Tibial artery (tissue), 4 donors: ENCODE measurements at regions not wholly inside any gene's neighbourhood (a gene's known extent, or its start where the extent isn't known, plus 50 kb on each side); places are given as distances from the start of the nearest gene placed in this dataset.
A peak's percentile ranks its signal among the peaks of the same experiment; 100 is the strongest.

ENCODE experiments used
- DNase-seq, 2 donors: peaks; one replicate each; pipeline ENCODE4 v3.0.0-alpha.2; 2019
- H3K27ac ChIP-seq, 2 donors: fragments of 200-600 bp; sonication (generic) in 1 of 2; 1 replicate in 1 of 2; 2 replicates in 1 of 2; pipeline ENCODE4 v1.5.1; 2018 to 2019; ENCODE audit warnings: mild to moderate bottlenecking in 1 of 2
- H3K27me3 ChIP-seq, 2 donors: fragments of 200-600 bp; sonication (generic) in 1 of 2; one replicate each; pipeline versions ENCODE4 v1.5.1 to v1.6.0; 2016 to 2019
- H3K36me3 ChIP-seq, 3 donors: fragments of 200-600 bp; sonication (generic) in 2 of 3; one replicate each; pipeline ENCODE4 v1.5.1; 2016 to 2019; ENCODE audit warnings: mild to moderate bottlenecking in 2 of 3
- H3K4me1 ChIP-seq, 4 donors: fragments of 200-600 bp; sonication (generic) in 2 of 4; 1 replicate in 3 of 4; 2 replicates in 1 of 4; pipeline ENCODE4 v1.5.1; 2016 to 2019
- H3K4me3 ChIP-seq, 2 donors: fragments of 200-600 bp; sonication (generic) in 1 of 2; 1 replicate in 1 of 2; 2 replicates in 1 of 2; pipeline ENCODE4 v1.5.1; 2018 to 2019; ENCODE audit warnings: mild to moderate bottlenecking in 2 of 2
- H3K9me3 ChIP-seq, 3 donors: fragments of 200-600 bp; sonication (generic) in 1 of 3; one replicate each; pipeline ENCODE4 v1.5.1; 2016 to 2019
- CTCF ChIP-seq, 2 experiments: fragments of 200-600 bp in 1 of 2; fragments of 450-650 bp in 1 of 2; IDR thresholded peaks; one replicate each; pipeline ENCODE4 v1.5.1; 2017 to 2019; ENCODE audit warnings: antibody characterized with exemption in 2 of 2, mild to moderate bottlenecking in 1 of 2, moderate library complexity in 1 of 2
- intact Hi-C: fragments of 100-400 bp; cut with DNase I; formaldehyde crosslinking; loops from one replicate; pipeline ENCODE4 v1.15.0; 2023; ENCODE audit warnings: low total_unique reads

GRCh38 chr18:72672364-72673184 is 128.4 kb upstream of the CBLN2 start:
- peak; percentile 30 to 51 for TF ChIP-seq CTCF (IDR thresholded peaks at IDR 0.05)
- Histone ChIP-seq H3K4me1 (no peaks in the 10 kb centered on the region), H3K27ac (no peak overlapping the region), H3K4me3 (no peak overlapping the region), H3K27me3 (no peaks in the 10 kb centered on the region), H3K9me3 (no peaks in the 10 kb centered on the region), H3K36me3 (no peaks in the 10 kb centered on the region)
- intact Hi-C loops = no loop called here
- DNase-seq = no peak

GRCh38 chr18:72667932-72668331 is 123.8 kb upstream of the CBLN2 start:
- H3K27me3 ChIP-seq = no peaks in the 10 kb centered on the region
- intact Hi-C loops = no loop called here
- H3K4me3 ChIP-seq = no peak overlapping the region
- no peaks in the 10 kb centered on the region for H3K4me1 ChIP-seq
- TF ChIP-seq CTCF (IDR thresholded peaks at IDR 0.05) = no peak
- no peaks in the 10 kb centered on the region for H3K36me3 ChIP-seq
- no peaks in the 10 kb centered on the region for H3K9me3 ChIP-seq
- DNase-seq = no peak
- no peak overlapping the region for H3K27ac ChIP-seq

- no peak for DNase-seq
- no peak for TF ChIP-seq CTCF (IDR thresholded peaks at IDR 0.05)
- Histone ChIP-seq H3K9me3 (no peaks in the 10 kb centered on the region), H3K27ac (no peak overlapping the region), H3K36me3 (no peaks in the 10 kb centered on the region), H3K4me1 (no peaks in the 10 kb centered on the region), H3K27me3 (no peaks in the 10 kb centered on the region), H3K4me3 (no peak overlapping the region)
- intact Hi-C loops = no loop called here
These were observed 109.0 kb upstream of the CBLN2 start for GRCh38 chr18:72652990-72653593.

- H3K9me3 ChIP-seq = no peaks in the 10 kb centered on the region
- no peaks in the 10 kb centered on the region for H3K4me1 ChIP-seq
- H3K4me3 ChIP-seq = no peak overlapping the region
- no peaks in the 10 kb centered on the region for H3K36me3 ChIP-seq
- intact Hi-C loops = no loop called here
- H3K27me3 ChIP-seq = no peaks in the 10 kb centered on the region
- no peak overlapping the region for H3K27ac ChIP-seq
- no peak for DNase-seq
- TF ChIP-seq CTCF (IDR thresholded peaks at IDR 0.05) = no peak
These were observed 106.9 kb upstream of the CBLN2 start for GRCh38 chr18:72651033-72651432.

- Histone ChIP-seq H3K36me3 (no peaks in the 10 kb centered on the region), H3K9me3 (no peaks in the 10 kb centered on the region), H3K27ac (no peak overlapping the region), H3K4me1 (no peaks in the 10 kb centered on the region), H3K27me3 (no peaks in the 10 kb centered on the region), H3K4me3 (no peak overlapping the region)
- no peak for TF ChIP-seq CTCF (IDR thresholded peaks at IDR 0.05)
- intact Hi-C loops = no loop called here
- no peak for DNase-seq
These were observed 104.4 kb upstream of the CBLN2 start for GRCh38 chr18:72648481-72648960.
